H1 (cell line): ENCODE measurements at regions not wholly inside any gene's neighbourhood (a gene's known extent, or its start where the extent isn't known, plus 50 kb on each side); places are given as distances from the start of the nearest gene placed in this dataset.

Experiments used
- CTCF ChIA-PET: fragments of 300-600 bp; sonication (Branson Sonifier 250); formaldehyde crosslinking; loops from one replicate; lab custom pipeline; 2021; ENCODE audit not compliant: partially characterized antibody; lab: Charles Lee
- POLR2A ChIA-PET: fragments of 300-600 bp; sonication (Branson Sonifier 250); formaldehyde crosslinking; loops from one replicate; lab custom pipeline; 2021; ENCODE audit warnings: inconsistent platforms; ENCODE audit not compliant: partially characterized antibody; lab: Charles Lee
- DNase-seq, 2 experiments: peaks; one replicate each; pipeline versions ENCODE4 v3.0.0 to v3.0.0-alpha.2; 2010 to 2022; ENCODE audit warnings: low spot score in 2 of 2, low read depth in 1 of 2, mixed read lengths in 1 of 2
- FAIRE-seq: peaks from 2 replicates; lab custom pipeline; 2011; peaks lifted over from hg19 to GRCh38; lab: Jason Lieb, UNC
- H2AFZ ChIP-seq: 2 replicates; pipeline ENCODE4 v1.8.1; 2012; ENCODE audit warnings: low read length, inconsistent platforms
- H2AK5ac ChIP-seq: 2 replicates; pipeline ENCODE4 v1.6.1; 2013; ENCODE audit warnings: low read depth, low read length
- H2BK120ac ChIP-seq: replicated peaks from 2 replicates; pipeline ENCODE3; 2013; ENCODE audit warnings: low read depth, low read length, inconsistent platforms
- H2BK12ac ChIP-seq: 2 replicates; pipeline ENCODE4 v1.6.1; 2013; ENCODE audit warnings: low read depth, low read length
- H2BK15ac ChIP-seq: 2 replicates; pipeline ENCODE4 v1.6.1; 2013; ENCODE audit warnings: low read length
- H2BK20ac ChIP-seq: 2 replicates; pipeline ENCODE4 v1.6.1; 2013; ENCODE audit warnings: low read length
- H2BK5ac ChIP-seq: 2 replicates; pipeline ENCODE4 v1.6.1; 2013; ENCODE audit warnings: low read depth, low read length
- H3K14ac ChIP-seq: 2 replicates; pipeline ENCODE4 v1.6.1; 2013; ENCODE audit warnings: inconsistent platforms; ENCODE audit not compliant: insufficient read length
- H3K18ac ChIP-seq: 2 replicates; pipeline ENCODE4 v1.6.1; 2013; ENCODE audit warnings: low read length; ENCODE audit errors: extremely low read depth
- H3K23ac ChIP-seq: 2 replicates; pipeline ENCODE4 v1.6.1; 2013; ENCODE audit warnings: inconsistent platforms; ENCODE audit not compliant: insufficient read length
- H3K23me2 ChIP-seq: 2 replicates; pipeline ENCODE4 v1.6.1; 2013; ENCODE audit warnings: low read depth, low read length
- H3K27ac ChIP-seq: 2 replicates; pipeline ENCODE4 v1.6.1; 2011; ENCODE audit warnings: low read depth, low read length, inconsistent platforms
- H3K27me3 ChIP-seq, 4 experiments: replicated peaks in 1 of 4; 1 replicate in 1 of 4; 2 replicates in 3 of 4; pipeline versions ENCODE4 v1.6.1 to v1.8.1; 2011 to 2013; ENCODE audit warnings: low read length in 3 of 4, mild to moderate bottlenecking in 3 of 4, inconsistent platforms in 2 of 4, mixed read lengths in 2 of 4, moderate library complexity in 1 of 4; ENCODE audit not compliant: control insufficient read depth in 3 of 4, insufficient read depth in 3 of 4; ENCODE audit errors: extremely low read depth in 1 of 4
- H3K36me3 ChIP-seq, 4 experiments: 2 replicates each; pipeline versions ENCODE4 v1.6.1 to v1.8.1; 2011 to 2013; ENCODE audit warnings: mild to moderate bottlenecking in 4 of 4, low read length in 3 of 4, moderate library complexity in 2 of 4, control low read depth in 1 of 4, inconsistent platforms in 1 of 4; ENCODE audit not compliant: insufficient read depth in 4 of 4, control insufficient read depth in 2 of 4
- H3K4ac ChIP-seq: replicated peaks from 2 replicates; pipeline ENCODE3; 2013; ENCODE audit warnings: low read length, low read depth, mixed read lengths, inconsistent platforms; ENCODE audit not compliant: insufficient read length
- H3K4me1 ChIP-seq, 4 experiments: replicated peaks in 1 of 4; 1 replicate in 1 of 4; 2 replicates in 3 of 4; pipeline versions ENCODE4 v1.6.1 to v1.8.1; 2011 to 2013; ENCODE audit warnings: low read length in 3 of 4, inconsistent platforms in 2 of 4, mixed read lengths in 1 of 4; ENCODE audit not compliant: insufficient read depth in 4 of 4, control insufficient read depth in 3 of 4
- H3K4me2 ChIP-seq, 2 experiments: 2 replicates each; pipeline versions ENCODE4 v1.6.1 to v1.8.1; 2011 to 2013; ENCODE audit warnings: low read depth in 2 of 2, low read length in 2 of 2, control low read depth in 1 of 2, inconsistent platforms in 1 of 2, mild to moderate bottlenecking in 1 of 2; ENCODE audit not compliant: insufficient read depth in 1 of 2
- H3K4me3 ChIP-seq, 4 experiments: fragments of 200-600, 300-600 bp in 1 of 4; sonication (generic), shearing (Covaris generic), sonication (Bioruptor Twin) in 1 of 4; 2 replicates each; pipeline versions ENCODE4 v1.5.1 to v1.8.1; 2011 to 2016; ENCODE audit warnings: low read length in 4 of 4, low read depth in 3 of 4, control low read depth in 2 of 4, inconsistent platforms in 2 of 4, mild to moderate bottlenecking in 2 of 4, mixed read lengths in 1 of 4, moderate library complexity in 1 of 4; ENCODE audit not compliant: insufficient read depth in 2 of 4; ENCODE audit errors: extremely low read depth in 1 of 4
- H3K56ac ChIP-seq: replicated peaks from 2 replicates; pipeline ENCODE3; 2013; ENCODE audit warnings: low read depth, mild to moderate bottlenecking, mixed read lengths, low read length, inconsistent platforms; ENCODE audit not compliant: insufficient read length
- H3K79me1 ChIP-seq: 2 replicates; pipeline ENCODE4 v1.6.1; 2013; ENCODE audit warnings: low read depth, low read length, control low read depth
- H3K79me2 ChIP-seq, 2 experiments: 2 replicates each; pipeline versions ENCODE4 v1.6.1 to v1.8.1; 2012 to 2013; ENCODE audit warnings: low read length in 2 of 2, mild to moderate bottlenecking in 2 of 2, inconsistent platforms in 1 of 2; ENCODE audit not compliant: insufficient read depth in 2 of 2, control insufficient read depth in 1 of 2
- H3K9ac ChIP-seq, 4 experiments: replicated peaks in 1 of 4; 1 replicate in 1 of 4; 2 replicates in 3 of 4; pipeline versions ENCODE4 v1.6.1 to v1.8.1; 2011 to 2013; ENCODE audit warnings: low read depth in 3 of 4, low read length in 3 of 4, control low read depth in 2 of 4, mild to moderate bottlenecking in 2 of 4, moderate library complexity in 2 of 4, inconsistent platforms in 1 of 4; ENCODE audit errors: extremely low read depth in 1 of 4
- H3K9me3 ChIP-seq, 2 experiments: 2 replicates each; pipeline versions ENCODE4 v1.6.1 to v1.8.1; 2012 to 2013; ENCODE audit warnings: mild to moderate bottlenecking in 2 of 2, moderate library complexity in 2 of 2, control low read depth in 1 of 2, inconsistent platforms in 1 of 2, low read depth in 1 of 2, low read length in 1 of 2, mixed read lengths in 1 of 2; ENCODE audit not compliant: insufficient read depth in 2 of 2
- H4K20me1 ChIP-seq, 2 experiments: replicated peaks in 1 of 2; 2 replicates each; pipeline versions ENCODE3 to v1.8.1; 2011 to 2013; ENCODE audit warnings: inconsistent platforms in 2 of 2, low read length in 2 of 2, mild to moderate bottlenecking in 1 of 2; ENCODE audit not compliant: insufficient read depth in 2 of 2, control insufficient read depth in 1 of 2
- H4K5ac ChIP-seq: 2 replicates; pipeline ENCODE4 v1.6.1; 2013; ENCODE audit warnings: low read length, low read depth, mixed read lengths, inconsistent platforms; ENCODE audit not compliant: insufficient read length
- H4K8ac ChIP-seq: 2 replicates; pipeline ENCODE4 v1.8.0; 2013; ENCODE audit warnings: mild to moderate bottlenecking, moderate library complexity, low read length, inconsistent platforms; ENCODE audit not compliant: insufficient read depth; ENCODE audit errors: extremely low read depth
- H4K91ac ChIP-seq: replicated peaks from 2 replicates; pipeline ENCODE3; 2013; ENCODE audit warnings: low read length, mixed read lengths, inconsistent platforms; ENCODE audit not compliant: insufficient read length
- CTBP2 ChIP-seq: IDR thresholded peaks from 2 replicates; pipeline ENCODE4 v1.7.0; 2011; ENCODE audit warnings: borderline replicate concordance, mild to moderate bottlenecking, moderate library complexity, mixed read lengths, low read length; ENCODE audit not compliant: insufficient read depth, insufficient read length
- E2F6 ChIP-seq: IDR thresholded peaks from 2 replicates; pipeline ENCODE4 v1.6.1; 2012; ENCODE audit warnings: inconsistent platforms
- FOSL1 ChIP-seq: IDR thresholded peaks from 2 replicates; pipeline ENCODE4 v1.6.1; 2011; ENCODE audit warnings: mild to moderate bottlenecking, low read depth, low read length, moderate library complexity; ENCODE audit not compliant: insufficient read depth
- HDAC2 ChIP-seq, 2 experiments: fragments of 300-600 bp in 1 of 2; sonication (generic) in 1 of 2; IDR thresholded peaks; 2 replicates each; pipeline ENCODE4 v1.6.1; 2011 to 2012; ENCODE audit warnings: low read depth in 2 of 2, low read length in 2 of 2, mild to moderate bottlenecking in 2 of 2, moderate library complexity in 2 of 2, borderline replicate concordance in 1 of 2, inconsistent platforms in 1 of 2
- RFX5 ChIP-seq: IDR thresholded peaks from 2 replicates; pipeline ENCODE4 v1.6.1; 2011; ENCODE audit warnings: low read depth, low read length, improper control_type of control experiment, borderline replicate concordance
- SRF ChIP-seq: IDR thresholded peaks from 2 replicates; pipeline ENCODE4 v1.6.1; 2011; ENCODE audit warnings: mild to moderate bottlenecking, low read depth, low read length, moderate library complexity
- TAF1 ChIP-seq: IDR thresholded peaks from 2 replicates; pipeline ENCODE4 v1.6.1; 2011; ENCODE audit warnings: mild to moderate bottlenecking, low read depth, low read length
- TBP ChIP-seq: IDR thresholded peaks from 2 replicates; pipeline ENCODE4 v1.6.1; 2011; ENCODE audit warnings: low read depth, low read length, improper control_type of control experiment
- TEAD4 ChIP-seq: IDR thresholded peaks from 2 replicates; pipeline ENCODE4 v1.6.1; 2012; ENCODE audit warnings: low read depth, low read length, inconsistent platforms, mixed read lengths
- WGBS, 2 experiments: shearing (Covaris generic) in 1 of 2; methylation state at CpG; one replicate each; pipeline versions ENCODE4 v1.1.6 to v1.1.7; 2013 to 2015; ENCODE audit warnings: low lambda C conversion rate in 2 of 2, mixed read lengths in 2 of 2, inconsistent platforms in 1 of 2, low coverage in 1 of 2, missing lambda C conversion rate in 1 of 2; ENCODE audit not compliant: insufficient replicate concordance in 2 of 2, insufficient coverage in 1 of 2, insufficient read length in 1 of 2; ENCODE audit errors: extremely low coverage in 1 of 2, missing lambda C conversion rate in 1 of 2; 5-methylcytosine and 5-hydroxymethylcytosine counted together

DNA sequence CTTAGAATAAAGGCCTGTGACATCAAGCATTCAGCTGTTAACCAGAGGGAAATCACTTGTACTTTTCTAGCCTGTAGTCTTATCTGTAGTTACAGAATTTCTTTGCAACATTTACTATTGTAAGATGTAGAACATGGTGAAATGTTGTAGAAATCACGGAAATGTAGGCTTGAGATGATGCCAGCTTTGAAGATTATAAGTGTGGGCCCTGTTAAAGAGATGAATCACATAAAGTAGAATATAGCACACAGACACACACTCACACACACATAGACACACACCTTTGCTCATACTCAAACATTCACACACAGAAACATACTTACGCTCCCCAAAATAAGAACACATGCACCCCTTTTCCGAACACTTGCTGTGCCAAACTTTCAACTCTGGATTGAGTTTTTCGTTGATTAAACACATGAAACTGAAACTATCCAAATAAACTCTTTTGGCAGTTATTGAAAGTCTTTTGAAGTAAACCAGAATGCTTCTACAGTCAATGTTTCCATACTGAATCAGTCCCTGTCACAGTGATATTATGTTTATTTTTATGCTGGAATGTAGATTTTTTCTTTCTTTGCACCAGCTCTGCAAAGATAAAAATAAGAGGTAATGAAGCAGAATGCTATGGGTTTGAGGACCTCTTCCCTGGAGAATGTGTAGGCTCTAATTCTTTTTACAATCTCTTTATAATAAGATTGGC lies 230.3 kb upstream of the MEOX2 start:
- Histone ChIP-seq H4K8ac (no peak overlapping the region), H2BK5ac (no peak overlapping the region), H2BK120ac (no peak overlapping the region), H2AFZ (no peak overlapping the region), H2BK15ac (no peak overlapping the region), H3K4me2 (no peak overlapping the region), H3K23me2 (no peaks in the 10 kb centered on the region), H3K14ac (no peak overlapping the region), H2BK12ac (no peak overlapping the region), H3K23ac (no peak overlapping the region), H3K4me1 (no peaks in the 10 kb centered on the region), H3K4me3 (no peak overlapping the region), H3K27ac (no peak overlapping the region), H2AK5ac (no peak overlapping the region), H4K91ac (no peak overlapping the region), H3K9me3 (no peaks in the 10 kb centered on the region), H4K20me1 (no peaks in the 10 kb centered on the region), H3K27me3 (no peaks in the 10 kb centered on the region), H3K36me3 (no peaks in the 10 kb centered on the region), H3K9ac (no peak overlapping the region), H3K79me1 (no peaks in the 10 kb centered on the region), H2BK20ac (no peak overlapping the region), H3K79me2 (no peaks in the 10 kb centered on the region), H4K5ac (no peak overlapping the region), H3K18ac (no peak overlapping the region)
- ChIA-PET CTCF (no interaction called here), POLR2A (no interaction called here)
- 86% methylated on average over 4 of the region's 4 CpGs; no CpG with 5 or more reads in 1 of the 2 experiments for WGBS, 2 experiments
- FAIRE-seq (no peak), DNase-seq (no peak)
- TF ChIP-seq E2F6 (no peak), TBP (no peak), TAF1 (no peak), HDAC2 (IDR thresholded peaks at IDR 0.05; ENCODE audit: borderline replicate concordance in 1 of 2, low read depth in 2 of 2, low read length in 2 of 2) (no peak), SRF (no peak), TEAD4 (no peak), RFX5 (no peak), CTBP2 (no peak), FOSL1 (no peak)
- TF ChIP-seq, all 59 proteins: peak for 0
- Histone ChIP-seq H3K56ac (no peak overlapping the region), H3K4ac (no peak overlapping the region)
